Glomerular visceral epithelial cell (primary cell): ENCODE measurements at regions not wholly inside any gene's neighbourhood (a gene's known extent, or its start where the extent isn't known, plus 50 kb on each side); places are given as distances from the start of the nearest gene placed in this dataset.

Source experiments
- DNase-seq: peaks from one replicate; pipeline ENCODE4 v3.0.0-alpha.2; 2016; ENCODE audit errors: extremely low spot score

- no peak for DNase-seq
Measured at GRCh38 chr1:81330521-81330920, 470.2 kb upstream of the ADGRL2 start.

GRCh38 chr1:81330111-81330510 lies 470.6 kb upstream of the ADGRL2 start:
- no peak for DNase-seq

GRCh38 chr1:81329041-81329440 lies 471.7 kb upstream of the ADGRL2 start:
- no peak for DNase-seq

GRCh38 chr1:81327743-81328142 lies 473.0 kb upstream of the ADGRL2 start:
- DNase-seq = no peak

GRCh38 chr1:81327103-81327710 lies 473.5 kb upstream of the ADGRL2 start:
- DNase-seq = no peak

- no peak for DNase-seq
Measured at GRCh38 chr1:81326212-81326611, 474.5 kb upstream of the ADGRL2 start.

GRCh38 chr1:81325397-81325796 lies 475.3 kb upstream of the ADGRL2 start:
- DNase-seq = no peak

GRCh38 chr1:81323862-81324261 lies 476.9 kb upstream of the ADGRL2 start:
- no peak for DNase-seq

- DNase-seq = no peak
Measured at GRCh38 chr1:81317191-81317590, 483.5 kb upstream of the ADGRL2 start.

GRCh38 chr1:81314513-81315233 lies 486.1 kb upstream of the ADGRL2 start:
- no peak for DNase-seq

- DNase-seq = no peak
Measured at GRCh38 chr1:81313289-81313688, 487.4 kb upstream of the ADGRL2 start.

GRCh38 chr1:81312272-81312754 lies 488.4 kb upstream of the ADGRL2 start:
- no peak for DNase-seq

- DNase-seq = no peak
Measured at GRCh38 chr1:81310250-81310649, 490.5 kb upstream of the ADGRL2 start.

- DNase-seq = no peak
Measured at GRCh38 chr1:81308191-81308590, 492.5 kb upstream of the ADGRL2 start.

- DNase-seq = no peak
Measured at GRCh38 chr1:81307786-81308185, 492.9 kb upstream of the ADGRL2 start.

- peak; percentile 43 for DNase-seq
Measured at GRCh38 chr1:81305997-81306452, 494.7 kb upstream of the ADGRL2 start.

- peak; percentile 76 for DNase-seq
Measured at GRCh38 chr1:81304187-81304586, 496.5 kb upstream of the ADGRL2 start.

GRCh38 chr1:81299892-81300291 lies 500.8 kb upstream of the ADGRL2 start:
- DNase-seq = no peak

- DNase-seq = no peak
Measured at GRCh38 chr1:81298266-81298665, 502.5 kb upstream of the ADGRL2 start.

GRCh38 chr1:81296601-81297000 lies 504.1 kb upstream of the ADGRL2 start:
- no peak for DNase-seq

- DNase-seq = no peak
Measured at GRCh38 chr1:81290326-81290725, 510.4 kb upstream of the ADGRL2 start.

GRCh38 chr1:81288689-81289088 lies 512.0 kb upstream of the ADGRL2 start:
- DNase-seq = no peak

- no peak for DNase-seq
Measured at GRCh38 chr1:81287411-81288080, 513.2 kb upstream of the ADGRL2 start.
